DMS153 treated with DMSO at 0.1 percent for 48 hours (cell line): ENCODE measurements at regions not wholly inside any gene's neighbourhood (a gene's known extent, or its start where the extent isn't known, plus 50 kb on each side); places are given as distances from the start of the nearest gene placed in this dataset.
"Not testable (repeated sequence)": the region's sequence is repeated elsewhere in the genome, so short reads cannot be mapped to it uniquely, and the experiment has no call there.

ENCODE experiments used
- DNase-seq: peaks from one replicate; lab custom pipeline; 2025; ENCODE audit not compliant: unreplicated experiment; lab: John Stamatoyannopoulos, UW

DNA sequence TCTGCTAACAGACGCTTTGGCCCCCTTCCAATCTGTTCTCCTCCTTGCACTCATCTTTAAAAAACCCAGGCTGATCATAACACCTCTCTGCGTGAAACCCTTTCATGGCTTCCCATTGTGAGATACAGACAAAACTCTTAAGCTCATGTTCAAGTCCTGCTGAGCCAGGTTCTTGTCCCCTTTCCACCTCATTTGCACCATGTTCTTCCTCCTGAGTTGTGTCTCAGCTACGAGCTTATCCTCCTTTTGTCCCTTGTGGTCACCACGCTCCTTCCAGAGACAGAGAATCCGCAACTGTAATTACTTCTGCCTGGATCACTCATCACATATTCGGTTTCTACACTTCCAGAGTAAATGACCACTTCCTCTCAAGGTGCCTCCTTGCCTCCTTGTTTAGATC lies 238.8 kb downstream of the ACTR3 start:
- no peak for DNase-seq

- DNase-seq, result not testable (repeated sequence)
These were observed 242.2 kb downstream of the ACTR3 start for GRCh38 chr2:114132050-114132449.

DNA sequence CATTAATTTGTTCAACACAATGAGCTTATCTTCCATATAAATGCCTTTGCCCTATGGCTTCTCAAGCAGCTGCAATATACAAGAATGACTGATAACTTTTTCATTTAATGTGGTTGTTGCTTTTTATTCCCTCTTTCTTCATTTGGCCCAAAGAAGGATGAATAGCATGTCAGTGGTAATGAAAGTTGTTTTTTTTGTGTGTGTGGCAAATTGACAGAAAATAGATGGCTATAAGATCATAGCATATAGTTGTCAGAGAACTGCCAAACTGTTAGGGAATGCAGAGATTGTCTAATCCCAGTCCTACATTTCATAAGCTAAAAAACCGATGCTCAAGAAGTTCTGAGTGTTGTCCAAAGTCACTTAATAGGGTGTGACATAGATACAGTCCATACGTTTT lies 244.3 kb downstream of the ACTR3 start:
- no peak for DNase-seq

- no peak for DNase-seq
These were observed 249.7 kb downstream of the ACTR3 start for GRCh38 chr2:114139542-114139941.

- DNase-seq, result no peak
These were observed 266.6 kb downstream of the ACTR3 start for GRCh38 chr2:114156366-114157056.

GRCh38 chr2:114157057-114157385 lies 267.1 kb downstream of the ACTR3 start:
- no peak for DNase-seq

DNA sequence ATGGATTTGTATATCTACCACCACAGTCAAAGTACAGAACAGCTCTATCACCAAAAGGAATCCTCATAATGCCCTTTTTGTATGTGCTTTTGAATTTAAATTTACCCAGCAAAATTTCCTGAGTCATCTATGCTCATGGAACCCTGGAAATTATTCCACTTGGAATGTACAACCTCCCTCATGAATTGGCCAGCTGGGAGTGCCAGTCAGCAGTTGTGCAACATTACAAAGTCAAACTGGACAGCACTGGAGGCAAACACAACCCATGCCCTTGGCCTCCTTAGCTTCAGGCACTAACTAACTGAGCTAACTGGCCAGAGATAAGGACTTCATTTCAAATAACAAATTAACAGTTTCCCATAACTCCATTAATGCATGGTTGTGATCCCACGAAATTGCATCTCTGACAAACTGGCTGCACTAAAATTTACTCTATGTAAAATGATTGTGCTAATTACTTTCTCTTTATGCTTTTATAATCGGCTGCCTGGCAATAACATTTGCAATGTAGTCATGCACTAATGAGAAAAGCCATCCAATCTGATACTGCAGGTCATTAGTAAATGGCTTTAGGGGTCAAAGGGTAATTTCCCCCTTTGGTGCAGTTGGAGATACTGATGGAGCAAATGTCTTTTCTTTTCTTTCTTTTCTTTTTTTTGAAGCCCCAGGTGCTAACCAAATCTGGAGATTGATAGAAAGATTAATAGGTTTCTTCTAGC lies 270.5 kb downstream of the ACTR3 start:
- DNase-seq, result no peak

DNA sequence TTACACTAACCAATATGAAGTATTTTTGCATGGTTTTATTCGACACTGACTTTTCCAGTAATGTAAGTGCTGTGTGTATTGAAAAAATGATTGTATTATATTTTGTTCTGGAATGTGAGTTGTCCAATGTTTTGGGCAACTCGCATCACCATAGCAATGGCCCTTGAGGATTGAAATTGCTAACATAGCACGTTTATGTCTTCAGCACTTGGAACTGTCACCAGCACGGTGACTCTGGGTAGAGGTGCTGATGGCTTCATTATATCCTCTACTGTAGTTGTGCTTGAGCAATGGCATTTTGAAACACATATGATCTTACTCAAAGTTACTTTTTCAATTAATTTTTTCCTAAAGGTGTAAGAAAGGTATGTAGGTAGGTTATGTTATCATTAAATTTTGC lies 271.5 kb downstream of the ACTR3 start:
- DNase-seq, result no peak

DNA sequence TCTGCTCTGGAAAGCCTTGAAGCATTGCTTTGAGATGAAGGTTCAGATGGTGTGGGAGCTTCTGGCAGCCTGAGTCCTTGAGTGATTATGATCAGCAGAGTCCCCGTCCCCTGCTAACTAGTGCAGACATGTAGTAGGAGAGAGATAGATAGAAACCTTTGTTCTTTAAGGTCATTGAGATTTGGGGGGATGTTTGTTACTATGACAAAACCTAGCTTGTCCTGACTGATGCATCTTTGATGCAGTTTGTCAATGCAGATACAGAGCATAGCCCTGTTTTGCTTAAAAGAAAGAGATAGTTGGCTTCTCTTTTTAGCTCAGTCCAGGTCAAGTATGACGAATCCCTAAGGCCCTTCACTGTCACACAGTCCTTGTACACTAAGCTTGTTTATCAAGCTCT lies 274.6 kb upstream of the DPP10 start:
- DNase-seq, result no peak

DNA sequence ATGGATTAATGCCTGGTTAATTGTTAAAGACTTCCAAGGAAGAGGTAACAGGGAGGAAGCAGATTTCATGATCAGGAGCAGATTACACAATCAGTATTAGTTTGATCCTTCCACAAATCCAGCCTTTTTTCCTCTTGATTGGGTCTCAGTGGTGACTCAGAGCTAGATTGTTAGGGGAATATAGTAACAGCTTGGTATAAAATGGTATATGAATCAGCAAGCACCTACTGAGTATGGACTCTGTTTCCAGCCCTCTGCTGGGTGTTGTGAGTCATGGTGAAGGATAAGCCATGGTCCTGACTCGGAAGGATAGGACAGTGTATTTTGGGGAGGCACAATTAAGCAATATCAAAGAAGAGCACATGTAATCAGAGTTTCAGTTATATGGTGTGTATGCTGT lies 272.4 kb upstream of the DPP10 start:
- DNase-seq, result no peak

- no peak for DNase-seq
These were observed 266.9 kb upstream of the DPP10 start for GRCh38 chr2:114175507-114175906.

DNA sequence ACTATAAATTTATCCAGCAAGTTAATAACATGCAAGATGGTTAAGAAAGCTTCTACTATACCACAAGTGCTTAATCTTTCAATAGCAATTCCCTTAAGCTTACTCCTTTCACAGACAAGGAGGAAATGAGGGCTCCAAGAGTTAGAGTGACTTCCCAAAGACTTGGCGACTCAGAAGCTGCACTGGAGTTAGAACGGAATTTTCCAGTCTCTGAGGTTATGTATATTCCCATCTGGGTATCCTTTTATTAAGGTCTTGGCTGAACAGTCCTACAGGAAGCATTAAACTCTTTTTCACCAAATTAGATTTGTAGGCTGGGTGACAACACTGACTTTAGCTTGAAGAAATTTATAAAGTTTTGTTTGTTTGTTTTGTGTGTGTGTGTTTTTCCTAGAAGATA lies 256.9 kb upstream of the DPP10 start:
- no peak for DNase-seq

GRCh38 chr2:114192362-114192761 lies 250.1 kb upstream of the DPP10 start:
- no peak for DNase-seq

GRCh38 chr2:114201781-114202180 lies 240.7 kb upstream of the DPP10 start:
- DNase-seq, result no peak

GRCh38 chr2:114203679-114204078 lies 238.8 kb upstream of the DPP10 start:
- DNase-seq, result no peak

GRCh38 chr2:114213808-114214207 lies 228.6 kb upstream of the DPP10 start:
- DNase-seq, result no peak

- DNase-seq, result no peak
These were observed 224.1 kb upstream of the DPP10 start for GRCh38 chr2:114218383-114218782.

GRCh38 chr2:114219456-114219855 lies 223.0 kb upstream of the DPP10 start:
- DNase-seq, result peak; percentile 2

GRCh38 chr2:114222344-114222743 lies 220.1 kb upstream of the DPP10 start:
- peak; percentile 17 for DNase-seq

DNA sequence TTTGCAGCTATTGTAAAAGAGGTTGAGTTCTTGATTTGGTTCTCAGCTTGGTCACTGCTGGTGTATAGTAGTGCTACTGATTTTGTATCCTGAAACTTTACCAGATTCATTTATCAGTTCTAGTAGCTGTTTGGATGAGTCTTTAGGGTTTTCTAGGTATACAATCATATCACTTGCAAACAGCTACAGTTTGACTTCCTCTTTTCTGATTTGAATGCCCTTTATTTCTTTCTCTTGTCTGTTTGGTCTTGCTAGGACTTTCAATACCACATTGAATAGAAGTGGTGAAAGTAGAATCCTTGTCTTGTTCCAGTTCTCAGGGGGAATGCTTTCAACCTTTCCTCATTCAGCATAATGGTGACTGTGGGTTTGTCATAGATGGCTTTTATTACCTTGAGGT lies 210.5 kb upstream of the DPP10 start:
- no peak for DNase-seq

DNA sequence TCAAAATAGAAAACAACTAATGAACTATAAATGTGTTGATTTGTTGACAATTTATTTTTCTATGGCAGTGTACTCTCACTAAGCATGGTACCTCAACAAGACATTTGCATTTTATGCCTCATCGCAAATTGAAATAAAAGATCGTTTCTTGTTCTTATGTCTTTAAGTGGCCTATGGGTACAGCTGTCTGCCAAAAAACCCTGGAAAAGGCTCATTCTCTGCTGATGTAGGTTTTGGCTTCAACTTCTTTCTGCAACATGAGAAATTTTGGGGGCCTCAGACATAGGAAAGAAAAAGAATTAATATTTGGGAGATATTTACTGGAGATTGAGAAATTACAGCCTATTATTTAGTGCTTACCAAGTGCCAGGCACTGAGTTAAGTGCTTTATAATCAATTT lies 205.1 kb upstream of the DPP10 start:
- DNase-seq, result no peak

- DNase-seq, result no peak
These were observed 203.4 kb upstream of the DPP10 start for GRCh38 chr2:114238910-114239559.
